ENCODE measurements at regions not wholly inside any gene's neighbourhood (a gene's known extent, or its start where the extent isn't known, plus 50 kb on each side); places are given as distances from the start of the nearest gene placed in this dataset.

- TF ChIP-seq EZH2 (IDR thresholded peaks at IDR 0.05; ENCODE audit: insufficient read depth, poor library complexity, severe bottlenecking) (no peak), EZH2phosphoT487 (IDR thresholded peaks at IDR 0.05; ENCODE audit: insufficient read depth, low read depth) (no peak)
Measured at GRCh38 chr7:124351950-124352349, 319.1 kb upstream of the TMEM229A start.

All from GM23248 (cell line).